DND-41 (cell line): ENCODE measurements at regions not wholly inside any gene's neighbourhood (a gene's known extent, or its start where the extent isn't known, plus 50 kb on each side); places are given as distances from the start of the nearest gene placed in this dataset.

ENCODE experiments used
- EZH2 ChIP-seq: IDR thresholded peaks from 3 replicates; pipeline ENCODE4 v1.6.1; 2012; ENCODE audit warnings: borderline replicate concordance, low read depth, mild to moderate bottlenecking, moderate library complexity, low read length, inconsistent platforms; ENCODE audit not compliant: severe bottlenecking
- TF ChIP-seq, protein P1 (sequence below): IDR thresholded peaks from 2 replicates; pipeline ENCODE4 v1.5.1; 2012; ENCODE audit warnings: borderline replicate concordance, low read length, moderate library complexity, mild to moderate bottlenecking; ENCODE audit not compliant: poor library complexity, severe bottlenecking; ENCODE audit errors: extremely low read depth

DNA sequence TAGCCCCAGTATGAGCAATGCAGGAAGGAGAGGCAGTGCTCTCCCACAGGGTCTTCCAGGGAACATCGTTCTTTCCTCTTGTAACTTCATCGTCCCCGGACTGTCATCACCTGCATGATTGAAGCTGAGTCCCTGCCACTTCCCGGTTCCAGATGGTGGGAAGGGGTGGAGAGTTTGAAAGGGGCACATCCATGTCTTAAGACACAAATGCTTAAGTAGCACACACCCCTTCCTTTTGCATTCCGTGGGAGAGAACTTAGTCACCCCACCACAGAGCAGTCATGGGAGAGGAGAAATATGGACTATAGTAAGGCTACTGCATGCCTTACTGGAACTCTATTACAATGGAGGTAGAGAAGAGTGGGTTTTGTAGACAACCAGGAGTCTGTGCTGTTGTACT lies 165.3 kb upstream of the GAS1 start:
- TF ChIP-seq, protein P1, sequence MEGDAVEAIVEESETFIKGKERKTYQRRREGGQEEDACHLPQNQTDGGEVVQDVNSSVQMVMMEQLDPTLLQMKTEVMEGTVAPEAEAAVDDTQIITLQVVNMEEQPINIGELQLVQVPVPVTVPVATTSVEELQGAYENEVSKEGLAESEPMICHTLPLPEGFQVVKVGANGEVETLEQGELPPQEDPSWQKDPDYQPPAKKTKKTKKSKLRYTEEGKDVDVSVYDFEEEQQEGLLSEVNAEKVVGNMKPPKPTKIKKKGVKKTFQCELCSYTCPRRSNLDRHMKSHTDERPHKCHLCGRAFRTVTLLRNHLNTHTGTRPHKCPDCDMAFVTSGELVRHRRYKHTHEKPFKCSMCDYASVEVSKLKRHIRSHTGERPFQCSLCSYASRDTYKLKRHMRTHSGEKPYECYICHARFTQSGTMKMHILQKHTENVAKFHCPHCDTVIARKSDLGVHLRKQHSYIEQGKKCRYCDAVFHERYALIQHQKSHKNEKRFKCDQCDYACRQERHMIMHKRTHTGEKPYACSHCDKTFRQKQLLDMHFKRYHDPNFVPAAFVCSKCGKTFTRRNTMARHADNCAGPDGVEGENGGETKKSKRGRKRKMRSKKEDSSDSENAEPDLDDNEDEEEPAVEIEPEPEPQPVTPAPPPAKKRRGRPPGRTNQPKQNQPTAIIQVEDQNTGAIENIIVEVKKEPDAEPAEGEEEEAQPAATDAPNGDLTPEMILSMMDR: no peak
- no peak for TF ChIP-seq EZH2
